ENCODE measurements at regions not wholly inside any gene's neighbourhood (a gene's known extent, or its start where the extent isn't known, plus 50 kb on each side); places are given as distances from the start of the nearest gene placed in this dataset.

- intact Hi-C loops (cut with DNase I): no loop called here
- DNase-seq (no peak), ATAC-seq (no peak)
These were observed 277.9 kb downstream of the C6orf118 start for GRCh38 chr6:165031502-165031901.

- no peak for DNase-seq
- intact Hi-C loops (cut with DNase I): no loop called here
- no peak for ATAC-seq
These were observed 284.4 kb downstream of the C6orf118 start for GRCh38 chr6:165025040-165025439.

GRCh38 chr6:165019681-165020080 lies 289.7 kb downstream of the C6orf118 start:
- DNase-seq (no peak), ATAC-seq (no peak)
- intact Hi-C loops (cut with DNase I): no loop called here

- no peak for ATAC-seq
- no peak for DNase-seq
- intact Hi-C loops (cut with DNase I): no loop called here
These were observed 293.7 kb downstream of the C6orf118 start for GRCh38 chr6:165015676-165016075.

- ATAC-seq (no peak), DNase-seq (no peak)
- intact Hi-C loops (cut with DNase I): no loop called here
These were observed 295.7 kb downstream of the C6orf118 start for GRCh38 chr6:165013701-165014100.

GRCh38 chr6:165012183-165012582 lies 297.2 kb downstream of the C6orf118 start:
- no peak for ATAC-seq
- DNase-seq: no peak
- intact Hi-C loops (cut with DNase I): no loop called here

- intact Hi-C loops (cut with DNase I): no loop called here
- no peak for ATAC-seq
- DNase-seq: no peak
These were observed 298.6 kb downstream of the C6orf118 start for GRCh38 chr6:165010556-165011535.

- no peak for ATAC-seq
- intact Hi-C loops (cut with DNase I): no loop called here
- DNase-seq: no peak
These were observed 300.4 kb downstream of the C6orf118 start for GRCh38 chr6:165008971-165009370.

GRCh38 chr6:165002866-165003265 lies 306.5 kb downstream of the C6orf118 start:
- ATAC-seq (no peak), DNase-seq (no peak)
- intact Hi-C loops (cut with DNase I): no loop called here

- ATAC-seq: no peak
- intact Hi-C loops (cut with DNase I): no loop called here
- no peak for DNase-seq
These were observed 307.0 kb downstream of the C6orf118 start for GRCh38 chr6:165002358-165002757.

- DNase-seq (no peak), ATAC-seq (no peak)
- intact Hi-C loops (cut with DNase I): no loop called here
These were observed 307.8 kb downstream of the C6orf118 start for GRCh38 chr6:165001502-165002157.

- DNase-seq (no peak), ATAC-seq (no peak)
- intact Hi-C loops (cut with DNase I): no loop called here
These were observed 311.1 kb downstream of the C6orf118 start for GRCh38 chr6:164998297-164998696.

GRCh38 chr6:164996838-164997237 lies 312.6 kb downstream of the C6orf118 start:
- ATAC-seq (no peak), DNase-seq (no peak)
- intact Hi-C loops (cut with DNase I): no loop called here

GRCh38 chr6:164991573-164991972 lies 317.8 kb downstream of the C6orf118 start:
- no peak for ATAC-seq
- intact Hi-C loops (cut with DNase I): no loop called here
- no peak for DNase-seq

GRCh38 chr6:164990901-164991300 lies 318.5 kb downstream of the C6orf118 start:
- DNase-seq (no peak), ATAC-seq (no peak)
- intact Hi-C loops (cut with DNase I): no loop called here

GRCh38 chr6:164982389-164982788 lies 327.0 kb downstream of the C6orf118 start:
- intact Hi-C loops (cut with DNase I): no loop called here
- ATAC-seq: no peak
- DNase-seq: no peak

- ATAC-seq (no peak), DNase-seq (no peak)
- intact Hi-C loops (cut with DNase I): no loop called here
These were observed 342.3 kb downstream of the C6orf118 start for GRCh38 chr6:164967102-164967501.

GRCh38 chr6:164962805-164963204 lies 346.6 kb downstream of the C6orf118 start:
- DNase-seq (no peak), ATAC-seq (no peak)
- intact Hi-C loops (cut with DNase I): no loop called here

- no peak for ATAC-seq
These were observed 362.2 kb downstream of the C6orf118 start for GRCh38 chr6:164947164-164947563.

GRCh38 chr6:164942271-164942670 lies 367.1 kb downstream of the C6orf118 start:
- intact Hi-C loops (cut with DNase I): no loop called here
- ATAC-seq: no peak
- DNase-seq: no peak

More at GRCh38 chr6:164947164-164947563, 362.2 kb downstream of the C6orf118 start:
- intact Hi-C loops (cut with DNase I): no loop called here
- no peak for DNase-seq
